Adrenal gland (tissue), 9 donors: ENCODE measurements at regions not wholly inside any gene's neighbourhood (a gene's known extent, or its start where the extent isn't known, plus 50 kb on each side); places are given as distances from the start of the nearest gene placed in this dataset.

Experiments used
- DNase-seq, 7 donors: peaks; one replicate each; pipeline ENCODE4 v3.0.0-alpha.2; 2019 to 2020
- H3K27ac ChIP-seq, 5 donors: fragments of 200-600 bp; sonication (generic) in 4 of 5; 1 replicate in 3 of 5; 2 replicates in 2 of 5; pipeline versions ENCODE4 v1.5.1 to v1.8.0; 2016 to 2020; ENCODE audit warnings: mild to moderate bottlenecking in 1 of 5
- H3K27me3 ChIP-seq: fragments of 200-600 bp; 2 replicates; pipeline ENCODE4 v1.8.0; 2021
- H3K36me3 ChIP-seq, 2 donors: fragments of 200-600 bp; replicated peaks in 1 of 2; 1 replicate in 1 of 2; 2 replicates in 1 of 2; pipeline versions ENCODE4 v1.5.1 to v1.8.0; 2018 to 2022
- H3K4me1 ChIP-seq, 2 donors: fragments of 200-600 bp; replicated peaks in 1 of 2; 1 replicate in 1 of 2; 2 replicates in 1 of 2; pipeline versions ENCODE4 v1.5.1 to v1.8.0; 2018 to 2021
- H3K4me3 ChIP-seq, 4 donors: fragments of 200-600 bp; sonication (generic) in 3 of 4; one replicate each; pipeline ENCODE4 v1.5.1; 2016 to 2018
- H3K9me3 ChIP-seq, 3 donors: fragments of 200-600 bp; sonication (generic) in 1 of 3; replicated peaks in 1 of 3; 1 replicate in 2 of 3; 2 replicates in 1 of 3; pipeline versions ENCODE4 v1.5.1 to v1.8.0; 2016 to 2021
- POLR2A ChIP-seq, 2 donors: fragments of 450-650 bp; IDR thresholded peaks; one replicate each; pipeline ENCODE4 v1.6.1; 2017; ENCODE audit warnings: antibody characterized with exemption in 2 of 2, mild to moderate bottlenecking in 2 of 2, moderate library complexity in 1 of 2
- WGBS, 4 donors: extraction: QIAGEN DNeasy Blood & Tissue Kit in 2 of 4; methylation state at CpG; one replicate each; pipeline versions ENCODE4 v1.1.5 to v1.1.7; 2013 to 2017; 5-methylcytosine and 5-hydroxymethylcytosine counted together
- intact Hi-C, 2 donors: fragments of 100-400 bp; cut with DNase I; formaldehyde crosslinking; loops; one replicate each; pipeline versions ENCODE4 v1.14.1 to v1.15.0; 2022 to 2023
- TF ChIP-seq, protein P1 (sequence below), 6 experiments: fragments of 450-650 bp in 4 of 6; fragments of 200-600 bp in 2 of 6; sonication (generic) in 1 of 6; IDR thresholded peaks; 1 replicate in 5 of 6; 2 replicates in 1 of 6; pipeline versions ENCODE4 v1.5.1 to v1.8.0; 2016 to 2021; ENCODE audit warnings: antibody characterized with exemption in 6 of 6, mild to moderate bottlenecking in 2 of 6, moderate library complexity in 1 of 6
- donor health status: healthy with polysubstance abuse.
- donor health status: Bipolar disorder and iron deficiency.
- donor health status: DM: yes; HTN: yes; CAD: no.
- donor health status: DM: no; HTN: no; CAD: no.
- donor health status: DM: no; HTN: no; CAD: no.

DNA sequence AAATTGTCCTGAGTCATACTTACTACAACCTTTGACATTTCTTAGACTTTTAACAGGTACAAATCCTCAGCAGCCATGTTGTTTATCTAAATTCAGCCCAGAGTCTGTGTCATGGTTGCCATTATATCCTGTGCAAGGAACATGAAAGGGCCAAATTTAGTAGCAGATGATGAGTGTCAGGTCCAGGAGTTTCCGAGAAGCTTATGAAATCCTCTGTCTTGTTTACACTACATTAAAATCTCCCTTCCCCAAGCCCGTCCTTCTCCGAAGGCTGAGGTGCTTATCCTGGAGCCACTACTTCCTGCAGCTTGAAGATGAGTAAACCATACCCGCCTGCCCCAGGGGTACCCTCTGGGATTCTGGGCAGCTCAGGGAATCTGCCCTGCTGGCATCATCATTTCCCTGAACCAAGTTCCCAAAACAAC lies 102.6 kb upstream of the SERP2 start:
- H3K27me3 ChIP-seq: no peaks in the 10 kb centered on the region
- H3K4me1 ChIP-seq: peaks cover 0 to 28% of the 10 kb centered on the region in 2 donors
- H3K4me3 ChIP-seq: no peak overlapping the region
- H3K9me3 ChIP-seq: no peaks in the 10 kb centered on the region
- H3K36me3 ChIP-seq: no peaks in the 10 kb centered on the region
- intact Hi-C loops: no loop called here
- WGBS, 4 donors: 54 to 75% (median 63%) methylated on average over 4 of the region's 4 CpGs
- H3K27ac ChIP-seq: peak overlapping the region in 2 of 5 donors; percentile 51 to 54
- TF ChIP-seq POLR2A (IDR thresholded peaks at IDR 0.05): no peak
- TF ChIP-seq, protein P1, sequence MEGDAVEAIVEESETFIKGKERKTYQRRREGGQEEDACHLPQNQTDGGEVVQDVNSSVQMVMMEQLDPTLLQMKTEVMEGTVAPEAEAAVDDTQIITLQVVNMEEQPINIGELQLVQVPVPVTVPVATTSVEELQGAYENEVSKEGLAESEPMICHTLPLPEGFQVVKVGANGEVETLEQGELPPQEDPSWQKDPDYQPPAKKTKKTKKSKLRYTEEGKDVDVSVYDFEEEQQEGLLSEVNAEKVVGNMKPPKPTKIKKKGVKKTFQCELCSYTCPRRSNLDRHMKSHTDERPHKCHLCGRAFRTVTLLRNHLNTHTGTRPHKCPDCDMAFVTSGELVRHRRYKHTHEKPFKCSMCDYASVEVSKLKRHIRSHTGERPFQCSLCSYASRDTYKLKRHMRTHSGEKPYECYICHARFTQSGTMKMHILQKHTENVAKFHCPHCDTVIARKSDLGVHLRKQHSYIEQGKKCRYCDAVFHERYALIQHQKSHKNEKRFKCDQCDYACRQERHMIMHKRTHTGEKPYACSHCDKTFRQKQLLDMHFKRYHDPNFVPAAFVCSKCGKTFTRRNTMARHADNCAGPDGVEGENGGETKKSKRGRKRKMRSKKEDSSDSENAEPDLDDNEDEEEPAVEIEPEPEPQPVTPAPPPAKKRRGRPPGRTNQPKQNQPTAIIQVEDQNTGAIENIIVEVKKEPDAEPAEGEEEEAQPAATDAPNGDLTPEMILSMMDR (IDR thresholded peaks at IDR 0.05): no peak
- DNase-seq: peak in 2 of 7 donors; percentile 24

GRCh38 chr13:44271473-44271872 lies 102.2 kb upstream of the SERP2 start:
- Histone ChIP-seq H3K4me3 (no peak overlapping the region), H3K27me3 (no peaks in the 10 kb centered on the region), H3K36me3 (no peaks in the 10 kb centered on the region), H3K27ac (peak overlapping the region in 2 of 5 donors; percentile 51 to 54), H3K4me1 (peaks cover 0 to 28% of the 10 kb centered on the region in 2 donors), H3K9me3 (no peaks in the 10 kb centered on the region)
- intact Hi-C loops: no loop called here
- 74 to 93% (median 86%) methylated on average over 2 of the region's 2 CpGs for WGBS, 4 donors
- DNase-seq: no peak
- TF ChIP-seq POLR2A (IDR thresholded peaks at IDR 0.05): no peak
- TF ChIP-seq, protein P1 (IDR thresholded peaks at IDR 0.05): no peak

DNA sequence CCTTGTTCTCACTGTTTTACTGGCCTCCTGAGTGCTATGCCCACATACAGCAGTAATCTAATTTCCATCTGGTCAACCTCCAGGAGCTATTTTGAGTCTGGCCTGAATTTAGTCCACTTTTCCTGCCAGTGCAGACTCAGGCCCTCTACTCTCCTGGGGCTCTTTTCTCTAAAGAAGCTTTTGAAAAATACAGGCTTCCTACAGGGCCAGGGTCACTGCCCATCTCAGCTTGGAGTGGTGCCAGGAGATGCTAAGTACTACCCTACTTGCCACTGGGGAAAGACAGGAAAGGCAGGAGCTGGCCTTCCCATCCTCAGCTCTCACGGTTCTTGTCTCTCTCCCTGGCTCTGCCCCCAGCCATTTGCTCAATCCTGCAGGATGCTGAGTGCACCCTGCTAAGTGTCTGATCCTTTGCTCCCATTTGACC lies 101.7 kb upstream of the SERP2 start:
- Histone ChIP-seq H3K27ac (peak overlapping the region in 2 of 5 donors; percentile 51 to 54), H3K36me3 (no peaks in the 10 kb centered on the region), H3K4me3 (no peak overlapping the region), H3K27me3 (no peaks in the 10 kb centered on the region), H3K9me3 (no peaks in the 10 kb centered on the region), H3K4me1 (peaks cover 0 to 28% of the 10 kb centered on the region in 2 donors)
- TF ChIP-seq, protein P1 (IDR thresholded peaks at IDR 0.05): no peak
- no peak for TF ChIP-seq POLR2A (IDR thresholded peaks at IDR 0.05)
- 56 to 82% (median 64%) methylated on average over 1 of the region's 1 CpG for WGBS, 4 donors
- peak in 2 of 7 donors; percentile 35 to 59 for DNase-seq
- intact Hi-C loops: no loop called here

- TF ChIP-seq POLR2A (IDR thresholded peaks at IDR 0.05): no peak
- TF ChIP-seq, protein P1 (IDR thresholded peaks at IDR 0.05): no peak
- H3K4me1 ChIP-seq: peaks cover 0 to 28% of the 10 kb centered on the region in 2 donors
- 89 to 93% (median 92%) methylated on average over 2 to 3 of the region's 3 CpGs for WGBS, 4 donors
- H3K27ac ChIP-seq: no peak overlapping the region
- intact Hi-C loops: no loop called here
- no peaks in the 10 kb centered on the region for H3K36me3 ChIP-seq
- H3K9me3 ChIP-seq: no peaks in the 10 kb centered on the region
- H3K4me3 ChIP-seq: no peak overlapping the region
- H3K27me3 ChIP-seq: no peaks in the 10 kb centered on the region
- DNase-seq: peak in 1 of 7 donors; percentile 37
Measured at GRCh38 chr13:44272692-44273091, 100.9 kb upstream of the SERP2 start.
